Hepatocyte (in vitro differentiated cells): ENCODE measurements at regions not wholly inside any gene's neighbourhood (a gene's known extent, or its start where the extent isn't known, plus 50 kb on each side); places are given as distances from the start of the nearest gene placed in this dataset.

ENCODE experiments used
- DNase-seq: peaks from one replicate; pipeline ENCODE4 v3.0.0-alpha.2; 2016; ENCODE audit warnings: low spot score
- H2AFZ ChIP-seq: fragments of 200-600 bp; sonication (generic); 2 replicates; pipeline ENCODE4 v1.6.0; 2016; ENCODE audit warnings: antibody characterized with exemption, mild to moderate bottlenecking
- H3K27ac ChIP-seq: fragments of 200-600 bp; sonication (generic); 2 replicates; pipeline ENCODE4 v1.5.1; 2016; ENCODE audit warnings: mild to moderate bottlenecking
- H3K27me3 ChIP-seq: fragments of 200-600 bp; sonication (generic); 2 replicates; pipeline ENCODE4 v1.6.1; 2016
- H3K36me3 ChIP-seq: fragments of 200-600 bp; sonication (generic); replicated peaks from 2 replicates; pipeline ENCODE4 v1.5.1; 2016; ENCODE audit warnings: low read depth; ENCODE audit not compliant: insufficient read depth
- H3K4me1 ChIP-seq: fragments of 200-600 bp; sonication (generic); 2 replicates; pipeline ENCODE4 v1.5.1; 2016; ENCODE audit warnings: mild to moderate bottlenecking, moderate library complexity; ENCODE audit not compliant: insufficient read depth
- H3K4me2 ChIP-seq: fragments of 200-600 bp; sonication (generic); 2 replicates; pipeline ENCODE4 v1.6.0; 2016
- H3K4me3 ChIP-seq: fragments of 200-600 bp; sonication (generic); 2 replicates; pipeline ENCODE4 v1.5.1; 2016; ENCODE audit warnings: mild to moderate bottlenecking
- H3K79me2 ChIP-seq: fragments of 200-600 bp; sonication (generic); 2 replicates; pipeline ENCODE4 v1.6.0; 2017; ENCODE audit warnings: mild to moderate bottlenecking
- H3K9me2 ChIP-seq: fragments of 200-600 bp; sonication (generic); replicated peaks from 2 replicates; pipeline ENCODE4 v1.6.0; 2017; ENCODE audit warnings: mild to moderate bottlenecking; ENCODE audit not compliant: insufficient read depth
- H3K9me3 ChIP-seq: fragments of 200-600 bp; sonication (generic); 2 replicates; pipeline ENCODE4 v1.5.1; 2016; ENCODE audit warnings: low read depth, mild to moderate bottlenecking
- H4K20me1 ChIP-seq: fragments of 200-600 bp; sonication (generic); 2 replicates; pipeline ENCODE4 v1.6.0; 2016; ENCODE audit warnings: mild to moderate bottlenecking; ENCODE audit not compliant: insufficient read depth, poor library complexity, severe bottlenecking
- EZH2 ChIP-seq: fragments of 200-600 bp; sonication (generic); IDR thresholded peaks from 2 replicates; pipeline ENCODE4 v1.6.1; 2016; ENCODE audit warnings: antibody characterized with exemption, mild to moderate bottlenecking, borderline replicate concordance
- EZH2phosphoT487 ChIP-seq: fragments of 200-600 bp; sonication (generic); IDR thresholded peaks from one replicate; pipeline ENCODE4 v1.6.1; 2018; ENCODE audit warnings: antibody characterized with exemption, mild to moderate bottlenecking, low read depth, moderate library complexity; ENCODE audit not compliant: unreplicated experiment, severe bottlenecking
- WGBS: methylation state at CpG from one replicate; pipeline ENCODE4 v1.1.6; 2016; ENCODE audit warnings: low lambda C conversion rate; ENCODE audit errors: missing lambda C conversion rate; 5-methylcytosine and 5-hydroxymethylcytosine counted together
- TF ChIP-seq, protein P1 (sequence below): fragments of 200-600 bp; sonication (generic); IDR thresholded peaks from 2 replicates; pipeline ENCODE4 v1.5.1; 2016; ENCODE audit warnings: antibody characterized with exemption, mild to moderate bottlenecking; ENCODE audit not compliant: poor library complexity

- H3K4me3 ChIP-seq = no peak overlapping the region
- H3K27me3 ChIP-seq = no peaks in the 10 kb centered on the region
- no peaks in the 10 kb centered on the region for H3K36me3 ChIP-seq
- no peaks in the 10 kb centered on the region for H3K9me2 ChIP-seq
- H2AFZ ChIP-seq = no peak overlapping the region
- TF ChIP-seq, protein P1, sequence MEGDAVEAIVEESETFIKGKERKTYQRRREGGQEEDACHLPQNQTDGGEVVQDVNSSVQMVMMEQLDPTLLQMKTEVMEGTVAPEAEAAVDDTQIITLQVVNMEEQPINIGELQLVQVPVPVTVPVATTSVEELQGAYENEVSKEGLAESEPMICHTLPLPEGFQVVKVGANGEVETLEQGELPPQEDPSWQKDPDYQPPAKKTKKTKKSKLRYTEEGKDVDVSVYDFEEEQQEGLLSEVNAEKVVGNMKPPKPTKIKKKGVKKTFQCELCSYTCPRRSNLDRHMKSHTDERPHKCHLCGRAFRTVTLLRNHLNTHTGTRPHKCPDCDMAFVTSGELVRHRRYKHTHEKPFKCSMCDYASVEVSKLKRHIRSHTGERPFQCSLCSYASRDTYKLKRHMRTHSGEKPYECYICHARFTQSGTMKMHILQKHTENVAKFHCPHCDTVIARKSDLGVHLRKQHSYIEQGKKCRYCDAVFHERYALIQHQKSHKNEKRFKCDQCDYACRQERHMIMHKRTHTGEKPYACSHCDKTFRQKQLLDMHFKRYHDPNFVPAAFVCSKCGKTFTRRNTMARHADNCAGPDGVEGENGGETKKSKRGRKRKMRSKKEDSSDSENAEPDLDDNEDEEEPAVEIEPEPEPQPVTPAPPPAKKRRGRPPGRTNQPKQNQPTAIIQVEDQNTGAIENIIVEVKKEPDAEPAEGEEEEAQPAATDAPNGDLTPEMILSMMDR = no peak
- TF ChIP-seq EZH2 = no peak
- no peak for TF ChIP-seq EZH2phosphoT487
- no peaks in the 10 kb centered on the region for H3K4me1 ChIP-seq
- no peak overlapping the region for H3K4me2 ChIP-seq
- H3K27ac ChIP-seq = no peak overlapping the region
- H3K79me2 ChIP-seq = no peaks in the 10 kb centered on the region
- no peaks in the 10 kb centered on the region for H3K9me3 ChIP-seq
- no peaks in the 10 kb centered on the region for H4K20me1 ChIP-seq
- 69% methylated on average over 4 of the region's 4 CpGs for WGBS
- no peak for DNase-seq
These were observed 88.3 kb downstream of the VCX3A start for GRCh38 chrX:6446582-6446981.

GRCh38 chrX:6440648-6441047 is 94.3 kb downstream of the VCX3A start:
- H3K27me3 ChIP-seq = no peaks in the 10 kb centered on the region
- DNase-seq = no peak
- no peaks in the 10 kb centered on the region for H3K36me3 ChIP-seq
- WGBS = 74% methylated on average over 3 of the region's 3 CpGs
- H3K4me3 ChIP-seq = no peak overlapping the region
- no peak overlapping the region for H3K4me2 ChIP-seq
- H4K20me1 ChIP-seq = no peaks in the 10 kb centered on the region
- no peaks in the 10 kb centered on the region for H3K9me3 ChIP-seq
- no peaks in the 10 kb centered on the region for H3K4me1 ChIP-seq
- H3K9me2 ChIP-seq = no peaks in the 10 kb centered on the region
- H2AFZ ChIP-seq = no peak overlapping the region
- TF ChIP-seq, protein P1 = no peak
- no peak for TF ChIP-seq EZH2
- no peak for TF ChIP-seq EZH2phosphoT487
- no peak overlapping the region for H3K27ac ChIP-seq
- H3K79me2 ChIP-seq = no peaks in the 10 kb centered on the region

GRCh38 chrX:6432226-6432625 is 102.7 kb downstream of the VCX3A start:
- no peaks in the 10 kb centered on the region for H3K79me2 ChIP-seq
- H3K27ac ChIP-seq = no peak overlapping the region
- 70% methylated on average over 5 of the region's 5 CpGs for WGBS
- no peak overlapping the region for H2AFZ ChIP-seq
- no peaks in the 10 kb centered on the region for H3K27me3 ChIP-seq
- H3K9me3 ChIP-seq = no peaks in the 10 kb centered on the region
- no peak for DNase-seq
- no peaks in the 10 kb centered on the region for H4K20me1 ChIP-seq
- no peak overlapping the region for H3K4me3 ChIP-seq
- H3K4me1 ChIP-seq = no peaks in the 10 kb centered on the region
- TF ChIP-seq EZH2phosphoT487 = no peak
- TF ChIP-seq, protein P1 = no peak
- H3K4me2 ChIP-seq = no peak overlapping the region
- no peaks in the 10 kb centered on the region for H3K9me2 ChIP-seq
- no peaks in the 10 kb centered on the region for H3K36me3 ChIP-seq

DNA sequence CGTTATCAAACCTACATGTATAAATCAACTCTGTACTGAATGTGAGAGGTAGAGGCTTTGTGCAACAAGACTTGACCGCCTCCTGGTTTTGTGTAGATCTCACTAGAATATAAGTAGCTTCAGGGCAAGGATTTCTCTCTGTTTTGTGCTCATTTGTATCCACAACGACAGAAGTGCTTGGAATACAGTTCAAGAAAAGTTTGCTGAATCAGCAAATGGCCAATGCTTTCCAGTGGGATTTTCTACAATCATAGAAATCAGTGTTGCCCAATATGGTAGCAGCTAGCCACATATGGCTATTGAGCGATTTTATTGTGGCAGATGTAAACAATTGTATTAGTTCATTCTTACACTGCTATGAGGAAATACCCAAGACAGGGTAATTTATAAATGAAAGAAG is 127.4 kb downstream of the VCX3A start:
- Histone ChIP-seq H3K36me3 (no peaks in the 10 kb centered on the region), H3K27ac (no peak overlapping the region), H3K4me2 (no peak overlapping the region), H3K9me2 (no peaks in the 10 kb centered on the region), H3K27me3 (no peaks in the 10 kb centered on the region), H4K20me1 (no peaks in the 10 kb centered on the region), H3K9me3 (no peaks in the 10 kb centered on the region), H3K79me2 (no peaks in the 10 kb centered on the region), H3K4me1 (no peaks in the 10 kb centered on the region), H2AFZ (no peak overlapping the region), H3K4me3 (no peak overlapping the region)
- WGBS = 67% methylated on average over 4 of the region's 4 CpGs
- DNase-seq = no peak
- TF ChIP-seq EZH2phosphoT487 = no peak
- no peak for TF ChIP-seq EZH2
- TF ChIP-seq, protein P1 = no peak
